PC-9 (cell line): ENCODE measurements at regions not wholly inside any gene's neighbourhood (a gene's known extent, or its start where the extent isn't known, plus 50 kb on each side); places are given as distances from the start of the nearest gene placed in this dataset.

Source experiments
- BruUV-seq: library from RNA; stranded (reverse); fragments of 400-500 nt; replicated peaks from 2 replicates; lab custom pipeline; 2021; lab: Mats Ljungman, UMichigan
- CTCF ChIA-PET: fragments of 300-600 bp; sonication (Branson Sonifier 250); formaldehyde crosslinking; loops from one replicate; lab custom pipeline; 2022; ENCODE audit warnings: antibody characterized with exemption; lab: Charles Lee
- POLR2A ChIA-PET: fragments of 300-600 bp; sonication (Branson Sonifier 250); formaldehyde crosslinking; loops from one replicate; lab custom pipeline; 2022; ENCODE audit warnings: antibody characterized with exemption; ENCODE audit not compliant: unreplicated experiment; lab: Charles Lee
- DNase-seq, 2 experiments: peaks; one replicate each; pipeline versions ENCODE4 v3.0.0 to v3.0.0-alpha.2; 2015 to 2022; ENCODE audit warnings: mixed read lengths in 1 of 2
- H2AFZ ChIP-seq: fragments of 200-600 bp; sonication (generic); 2 replicates; pipeline ENCODE4 v1.8.1; 2017; ENCODE audit warnings: antibody characterized with exemption
- H3F3A ChIP-seq: fragments of 200-600 bp; sonication (generic); 2 replicates; pipeline ENCODE4 v1.8.1; 2017; ENCODE audit warnings: antibody characterized with exemption, mild to moderate bottlenecking, low read depth; ENCODE audit not compliant: insufficient read depth
- H3K27ac ChIP-seq: fragments of 200-600 bp; sonication (generic); 2 replicates; pipeline ENCODE4 v1.6.1; 2016; ENCODE audit warnings: mixed run types
- H3K27me3 ChIP-seq: fragments of 200-600 bp; sonication (generic); 2 replicates; pipeline ENCODE4 v1.6.1; 2016; ENCODE audit warnings: low read depth, mixed run types; ENCODE audit not compliant: insufficient read depth
- H3K36me3 ChIP-seq: fragments of 200-600 bp; sonication (generic); 2 replicates; pipeline ENCODE4 v1.6.1; 2016; ENCODE audit warnings: low read depth, mixed run types
- H3K4me1 ChIP-seq: fragments of 200-600 bp; sonication (generic); replicated peaks from 2 replicates; pipeline ENCODE4 v1.6.1; 2016; ENCODE audit warnings: mixed run types; ENCODE audit not compliant: insufficient read depth
- H3K4me2 ChIP-seq: fragments of 200-600 bp; sonication (generic); 2 replicates; pipeline ENCODE4 v1.6.1; 2017; ENCODE audit warnings: mixed run types
- H3K4me3 ChIP-seq: fragments of 200-600 bp; sonication (generic); 2 replicates; pipeline ENCODE4 v1.6.1; 2016; ENCODE audit warnings: mixed run types
- H3K79me2 ChIP-seq: fragments of 200-600 bp; sonication (generic); 2 replicates; pipeline ENCODE4 v1.6.1; 2017; ENCODE audit warnings: low read depth, mixed run types
- H3K9me2 ChIP-seq: fragments of 200-600 bp; sonication (generic); 2 replicates; pipeline ENCODE4 v1.8.1; 2017; ENCODE audit warnings: mild to moderate bottlenecking; ENCODE audit not compliant: insufficient read depth
- H3K9me3 ChIP-seq: fragments of 200-600 bp; sonication (generic); 2 replicates; pipeline ENCODE4 v1.8.1; 2016; ENCODE audit warnings: low read depth; ENCODE audit not compliant: insufficient read depth
- H4K20me1 ChIP-seq: fragments of 200-600 bp; sonication (generic); 2 replicates; pipeline ENCODE4 v1.8.1; 2017; ENCODE audit not compliant: insufficient read depth
- CTCF ChIP-seq: fragments of 200-600 bp; sonication (generic); conservative IDR thresholded peaks from 2 replicates; pipeline ENCODE4 v1.6.1; 2017; ENCODE audit warnings: mixed run types, antibody characterized with exemption, mild to moderate bottlenecking, moderate library complexity
- EZH2 ChIP-seq: fragments of 200-600 bp; sonication (generic); IDR thresholded peaks from 2 replicates; pipeline ENCODE4 v1.8.0; 2017; ENCODE audit warnings: antibody characterized with exemption, low read depth
- intact Hi-C: fragments of 100-400 bp; cut with micrococcal nuclease; formaldehyde crosslinking; loops from one replicate; pipeline ENCODE4 v1.10.0; 2022; ENCODE audit not compliant: unreplicated experiment

DNA sequence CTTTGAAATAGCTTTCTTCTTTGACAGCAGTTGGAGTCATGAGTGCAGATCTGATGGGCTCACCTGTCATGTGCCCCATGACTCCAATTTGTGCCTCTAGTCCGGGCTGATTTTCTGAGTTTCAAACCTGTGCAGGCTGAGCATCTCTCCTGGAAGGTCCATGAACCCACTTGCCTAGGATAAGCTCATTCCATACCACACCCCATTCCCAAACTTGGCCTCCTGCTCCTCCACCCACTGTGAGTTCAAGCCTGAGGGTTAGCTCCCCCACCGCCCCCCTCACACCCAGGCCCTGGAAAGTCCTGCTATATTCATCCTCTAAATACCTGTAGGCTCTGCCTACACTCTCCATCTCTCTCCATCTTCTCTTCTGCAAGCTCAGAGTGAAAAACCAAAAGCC lies 126.8 kb upstream of the VRK1 start:
- intact Hi-C loops, result no loop called here
- H2AFZ ChIP-seq, result no peak overlapping the region
- no peaks in the 10 kb centered on the region for H3K4me1 ChIP-seq
- H3K4me2 ChIP-seq, result no peak overlapping the region
- BruUV-seq, result no TSS peak
- CTCF ChIA-PET, result no interaction called here
- H3K79me2 ChIP-seq, result no peaks in the 10 kb centered on the region
- no peaks in the 10 kb centered on the region for H4K20me1 ChIP-seq
- no peak overlapping the region for H3K27ac ChIP-seq
- no peak overlapping the region for H3K4me3 ChIP-seq
- POLR2A ChIA-PET, result no interaction called here
- no peaks in the 10 kb centered on the region for H3K9me3 ChIP-seq
- TF ChIP-seq CTCF, result no peak
- no peak for TF ChIP-seq EZH2
- H3K27me3 ChIP-seq, result peaks cover 22% of the 10 kb centered on the region; the same call in 1 of the 2 replicates
- H3K9me2 ChIP-seq, result no peaks in the 10 kb centered on the region
- DNase-seq, result no peak
- H3F3A ChIP-seq, result no peaks in the 10 kb centered on the region
- H3K36me3 ChIP-seq, result no peaks in the 10 kb centered on the region

- H3K27ac ChIP-seq, result no peak overlapping the region
- ChIA-PET POLR2A (no interaction called here), CTCF (no interaction called here)
- H3K4me1 ChIP-seq, result peaks cover 4% of the 10 kb centered on the region; the same call in 1 of the 2 replicates
- TF ChIP-seq EZH2 (no peak), CTCF (no peak)
- intact Hi-C loops, result no loop called here
- no peak overlapping the region for H3K4me3 ChIP-seq
- no peaks in the 10 kb centered on the region for H3K9me3 ChIP-seq
- no peaks in the 10 kb centered on the region for H4K20me1 ChIP-seq
- H2AFZ ChIP-seq, result no peak overlapping the region
- H3K27me3 ChIP-seq, result peaks cover 16% of the 10 kb centered on the region; the same call in 1 of the 2 replicates
- no peak overlapping the region for H3K4me2 ChIP-seq
- H3F3A ChIP-seq, result peaks cover 4% of the 10 kb centered on the region; the same call in 1 of the 2 replicates
- H3K79me2 ChIP-seq, result no peaks in the 10 kb centered on the region
- DNase-seq, result no peak
- H3K36me3 ChIP-seq, result no peaks in the 10 kb centered on the region
- H3K9me2 ChIP-seq, result no peaks in the 10 kb centered on the region
- BruUV-seq, result no TSS peak
These were observed 126.0 kb upstream of the VRK1 start for GRCh38 chr14:96671218-96671617.

GRCh38 chr14:96673706-96674105 lies 123.5 kb upstream of the VRK1 start:
- Histone ChIP-seq H3F3A (peaks cover 8% of the 10 kb centered on the region; the same call in 1 of the 2 replicates), H3K27ac (no peak overlapping the region), H2AFZ (no peak overlapping the region), H3K79me2 (no peaks in the 10 kb centered on the region), H4K20me1 (no peaks in the 10 kb centered on the region), H3K4me1 (peaks cover 10% of the 10 kb centered on the region; the same call in 1 of the 2 replicates), H3K27me3 (0 out of 2 replicates have a peak, but pooled peaks cover 9% of the 10 kb centered on the region), H3K9me3 (no peaks in the 10 kb centered on the region), H3K4me3 (no peak overlapping the region), H3K4me2 (no peak overlapping the region), H3K36me3 (no peaks in the 10 kb centered on the region), H3K9me2 (no peaks in the 10 kb centered on the region)
- intact Hi-C loops, result no loop called here
- CTCF ChIA-PET, result no interaction called here
- DNase-seq, result no peak
- BruUV-seq, result no TSS peak
- POLR2A ChIA-PET, result no interaction called here
- TF ChIP-seq CTCF, result no peak
- no peak for TF ChIP-seq EZH2
